CD4-positive, alpha-beta T cell (primary cell): ENCODE measurements at regions not wholly inside any gene's neighbourhood (a gene's known extent, or its start where the extent isn't known, plus 50 kb on each side); places are given as distances from the start of the nearest gene placed in this dataset.

ENCODE experiments used
- ATAC-seq: fragments of 200-7000 bp; cut with Tn5 transposase; one replicate; pipeline ENCODE4 v1.10.0; 2022; ENCODE audit warnings: mild to moderate bottlenecking; ENCODE audit not compliant: poor library complexity
- CTCF ChIA-PET: fragments of 350-600 bp; sonication (Branson Sonifier 250); formaldehyde crosslinking; loops from one replicate; lab custom pipeline; 2021; ENCODE audit warnings: antibody characterized with exemption, inconsistent platforms; lab: Charles Lee
- POLR2A ChIA-PET: fragments of 350-600 bp; sonication (Branson Sonifier 250); formaldehyde crosslinking; loops from one replicate; lab custom pipeline; 2021; ENCODE audit warnings: antibody characterized with exemption, inconsistent platforms; lab: Charles Lee
- DNase-seq, 14 experiments: peaks; one replicate each; pipeline ENCODE4 v3.0.0-alpha.2; 2013 to 2020; ENCODE audit warnings: mixed read lengths in 2 of 14
- H3K27ac ChIP-seq, 2 donors: one replicate each; pipeline versions ENCODE4 v1.5.1 to v1.7.0; 2013; ENCODE audit warnings: low read length in 2 of 2, low read depth in 1 of 2, mild to moderate bottlenecking in 1 of 2
- H3K27me3 ChIP-seq, 2 experiments: 1 replicate in 1 of 2; 2 replicates in 1 of 2; pipeline versions ENCODE4 v1.6.1 to v1.7.0; 2013; ENCODE audit warnings: low read length in 2 of 2, control low read depth in 1 of 2, mild to moderate bottlenecking in 1 of 2, moderate library complexity in 1 of 2; ENCODE audit not compliant: insufficient read depth in 2 of 2, control insufficient read depth in 1 of 2
- H3K36me3 ChIP-seq: one replicate; pipeline ENCODE4 v1.6.1; 2013; ENCODE audit warnings: low read length, control low read depth; ENCODE audit not compliant: insufficient read depth
- H3K4me1 ChIP-seq: one replicate; pipeline ENCODE4 v1.6.1; 2013; ENCODE audit warnings: low read length, control low read depth; ENCODE audit not compliant: insufficient read depth
- H3K4me3 ChIP-seq: one replicate; pipeline ENCODE4 v1.5.1; 2013; ENCODE audit warnings: mild to moderate bottlenecking, low read length, moderate library complexity
- H3K9me3 ChIP-seq, 2 experiments: 1 replicate in 1 of 2; 2 replicates in 1 of 2; pipeline versions ENCODE4 v1.6.1 to v1.7.0; 2013; ENCODE audit warnings: low read length in 2 of 2, mild to moderate bottlenecking in 2 of 2, control low read depth in 1 of 2, moderate library complexity in 1 of 2; ENCODE audit not compliant: control insufficient read depth in 1 of 2, insufficient read depth in 1 of 2
- H3K27ac Mint-ChIP-seq: one replicate; pipeline ENCODE4 v1.8.0; 2020; ENCODE audit warnings: mixed read lengths
- H3K27me3 Mint-ChIP-seq: one replicate; pipeline ENCODE4 v1.8.0; 2021; ENCODE audit warnings: mixed read lengths
- H3K36me3 Mint-ChIP-seq: one replicate; pipeline ENCODE4 v1.8.0; 2021; ENCODE audit warnings: low read depth, mixed read lengths
- H3K4me1 Mint-ChIP-seq: one replicate; pipeline ENCODE4 v1.8.0; 2021; ENCODE audit warnings: low read depth, mixed read lengths
- H3K4me3 Mint-ChIP-seq: one replicate; pipeline ENCODE4 v1.8.0; 2020; ENCODE audit warnings: mild to moderate bottlenecking, mixed read lengths
- H3K9me3 Mint-ChIP-seq: one replicate; pipeline ENCODE4 v1.8.0; 2020; ENCODE audit warnings: mixed read lengths
- CTCF ChIP-seq: fragments of 200-600 bp; IDR thresholded peaks from one replicate; pipeline ENCODE4 v1.8.0; 2022; ENCODE audit warnings: antibody characterized with exemption, mild to moderate bottlenecking
- intact Hi-C, 2 experiments: fragments of 100-400 bp; cut with DNase I in 1 of 2; cut with micrococcal nuclease in 1 of 2; formaldehyde crosslinking; loops; one replicate each; pipeline versions ENCODE4 v1.15.1 to v1.9.0; 2023 to 2025; cut with DNase I, micrococcal nuclease

GRCh38 chr16:9523994-9524393 is 432.6 kb downstream of the HAPSTR1 start:
- DNase-seq (no peak), ATAC-seq (no peak)
- H3K36me3 ChIP-seq, result no peaks in the 10 kb centered on the region
- ChIA-PET CTCF (no interaction called here), POLR2A (no interaction called here)
- H3K4me3 ChIP-seq, result no peak overlapping the region
- no peak overlapping the region for H3K27ac Mint-ChIP-seq
- H3K4me3 Mint-ChIP-seq, result no peak overlapping the region
- H3K27me3 ChIP-seq, result no peaks in the 10 kb centered on the region
- no peaks in the 10 kb centered on the region for H3K36me3 Mint-ChIP-seq
- no peaks in the 10 kb centered on the region for H3K4me1 Mint-ChIP-seq
- intact Hi-C loops, result no loop called here
- peaks cover 5% of the 10 kb centered on the region for H3K9me3 Mint-ChIP-seq
- no peaks in the 10 kb centered on the region for H3K4me1 ChIP-seq
- H3K27ac ChIP-seq, result no peak overlapping the region
- no peaks in the 10 kb centered on the region for H3K27me3 Mint-ChIP-seq
- peaks cover 0 to 3% of the 10 kb centered on the region in 2 experiments for H3K9me3 ChIP-seq
- TF ChIP-seq CTCF, result no peak

- CTCF ChIA-PET, result no interaction called here
- no peak for TF ChIP-seq CTCF
- intact Hi-C loops, result no loop called here
- H3K4me3 ChIP-seq, result no peak overlapping the region
- peaks cover 0 to 4% of the 10 kb centered on the region in 2 experiments for H3K9me3 ChIP-seq
- Mint-ChIP-seq H3K9me3 (peaks cover 5% of the 10 kb centered on the region), H3K27ac (no peak overlapping the region), H3K4me1 (no peaks in the 10 kb centered on the region), H3K36me3 (no peaks in the 10 kb centered on the region), H3K27me3 (no peaks in the 10 kb centered on the region), H3K4me3 (no peak overlapping the region)
- no peaks in the 10 kb centered on the region for H3K4me1 ChIP-seq
- no peaks in the 10 kb centered on the region for H3K36me3 ChIP-seq
- no peaks in the 10 kb centered on the region for H3K27me3 ChIP-seq
- ATAC-seq (no peak), DNase-seq (no peak)
- POLR2A ChIA-PET, result no interaction called here
- H3K27ac ChIP-seq, result no peak overlapping the region
These were observed 433.6 kb downstream of the HAPSTR1 start for GRCh38 chr16:9525037-9525436.

GRCh38 chr16:9526791-9527190 is 435.3 kb downstream of the HAPSTR1 start:
- Mint-ChIP-seq H3K9me3 (peaks cover 5% of the 10 kb centered on the region), H3K4me1 (no peaks in the 10 kb centered on the region), H3K36me3 (no peaks in the 10 kb centered on the region), H3K4me3 (no peak overlapping the region), H3K27me3 (no peaks in the 10 kb centered on the region), H3K27ac (no peak overlapping the region)
- ChIA-PET POLR2A (no interaction called here), CTCF (no interaction called here)
- no peaks in the 10 kb centered on the region for H3K27me3 ChIP-seq
- DNase-seq (no peak), ATAC-seq (no peak)
- H3K9me3 ChIP-seq, result peaks cover 0 to 4% of the 10 kb centered on the region in 2 experiments
- no peak overlapping the region for H3K27ac ChIP-seq
- no peak overlapping the region for H3K4me3 ChIP-seq
- intact Hi-C loops, result no loop called here
- H3K36me3 ChIP-seq, result no peaks in the 10 kb centered on the region
- H3K4me1 ChIP-seq, result no peaks in the 10 kb centered on the region
- TF ChIP-seq CTCF, result no peak
